Endothelial cell of umbilical vein (primary cell): ENCODE measurements at regions not wholly inside any gene's neighbourhood (a gene's known extent, or its start where the extent isn't known, plus 50 kb on each side); places are given as distances from the start of the nearest gene placed in this dataset.

Experiments used
- BruUV-seq: library from RNA; stranded (reverse); fragments of 400-500 nt; replicated peaks from 2 replicates; lab custom pipeline; 2021; lab: Mats Ljungman, UMichigan
- CTCF ChIA-PET: fragments of 300-600, 350-600 bp; sonication (Branson Sonifier 250); formaldehyde crosslinking; loops from one replicate; lab custom pipeline; 2021; ENCODE audit warnings: antibody characterized with exemption, inconsistent platforms; lab: Charles Lee
- POLR2A ChIA-PET: fragments of 300-600, 350-600 bp; sonication (Branson Sonifier 250); formaldehyde crosslinking; loops from one replicate; lab custom pipeline; 2021; ENCODE audit warnings: antibody characterized with exemption, inconsistent platforms; lab: Charles Lee
- DNase-seq: peaks from one replicate; pipeline ENCODE4 v3.0.0-alpha.2; 2011; ENCODE audit warnings: low read depth, low spot score
- FAIRE-seq: peaks from 2 replicates; lab custom pipeline; 2011; peaks lifted over from hg19 to GRCh38; lab: Jason Lieb, UNC
- H2AFZ ChIP-seq: 2 replicates; pipeline ENCODE4 v1.6.0; 2012; ENCODE audit warnings: low read depth, low read length, control low read depth, inconsistent platforms
- H3K27ac ChIP-seq: 2 replicates; pipeline ENCODE4 v1.5.1; 2011; ENCODE audit warnings: low read depth, mild to moderate bottlenecking, control low read depth, low read length, moderate library complexity; ENCODE audit not compliant: insufficient read depth
- H3K27me3 ChIP-seq, 2 experiments: 2 replicates each; pipeline versions ENCODE4 v1.6.0 to v1.6.1; 2011; ENCODE audit warnings: low read length in 2 of 2, mixed read lengths in 1 of 2; ENCODE audit not compliant: control insufficient read depth in 2 of 2, insufficient read depth in 2 of 2
- H3K36me3 ChIP-seq, 2 experiments: 2 replicates in 1 of 2; 3 replicates in 1 of 2; pipeline ENCODE4 v1.5.1; 2011; ENCODE audit warnings: low read length in 2 of 2, mild to moderate bottlenecking in 1 of 2, moderate library complexity in 1 of 2; ENCODE audit not compliant: control insufficient read depth in 2 of 2, insufficient read depth in 2 of 2; ENCODE audit errors: extremely low read depth in 1 of 2
- H3K4me1 ChIP-seq: 3 replicates; pipeline ENCODE4 v1.5.1; 2011; ENCODE audit warnings: mild to moderate bottlenecking, low read length; ENCODE audit not compliant: control insufficient read depth, insufficient read depth; ENCODE audit errors: extremely low read depth
- H3K4me2 ChIP-seq: 2 replicates; pipeline ENCODE4 v1.6.1; 2011; ENCODE audit warnings: low read length, control low read depth, mixed read lengths; ENCODE audit not compliant: insufficient read depth
- H3K4me3 ChIP-seq, 3 experiments: fragments of 200-600 bp in 1 of 3; sonication (generic), shearing (Covaris generic) in 1 of 3; replicated peaks in 1 of 3; 2 replicates each; pipeline ENCODE4 v1.5.1; 2011 to 2016; ENCODE audit warnings: control low read depth in 3 of 3, low read length in 3 of 3, mild to moderate bottlenecking in 2 of 3, inconsistent platforms in 1 of 3, low read depth in 1 of 3, moderate library complexity in 1 of 3; ENCODE audit not compliant: insufficient read depth in 1 of 3
- H3K79me2 ChIP-seq: 2 replicates; pipeline ENCODE4 v1.6.0; 2012; ENCODE audit warnings: low read length, inconsistent platforms; ENCODE audit not compliant: control insufficient read depth, insufficient read depth
- H3K9ac ChIP-seq: replicated peaks from 2 replicates; pipeline ENCODE3; 2011; ENCODE audit warnings: low read length, control low read depth; ENCODE audit not compliant: insufficient read depth; ENCODE audit errors: extremely low read depth
- H3K9me1 ChIP-seq: replicated peaks from 3 replicates; pipeline ENCODE4 v1.6.0; 2011; ENCODE audit warnings: mild to moderate bottlenecking, low read length; ENCODE audit not compliant: control insufficient read depth, insufficient read depth; ENCODE audit errors: extremely low read depth
- H3K9me3 ChIP-seq: replicated peaks from 2 replicates; pipeline ENCODE4 v1.5.1; 2012; ENCODE audit warnings: low read length, inconsistent platforms; ENCODE audit not compliant: control insufficient read depth, insufficient read depth
- H4K20me1 ChIP-seq: replicated peaks from 2 replicates; pipeline ENCODE3; 2011; ENCODE audit warnings: mild to moderate bottlenecking, low read length; ENCODE audit not compliant: control insufficient read depth, insufficient read depth; ENCODE audit errors: extremely low read depth
- EZH2 ChIP-seq: IDR thresholded peaks from 2 replicates; pipeline ENCODE4 v1.6.1; 2012; ENCODE audit warnings: borderline replicate concordance, low read depth, mild to moderate bottlenecking, moderate library complexity, low read length, inconsistent platforms; ENCODE audit not compliant: severe bottlenecking
- FOS ChIP-seq: IDR thresholded peaks from 2 replicates; pipeline ENCODE4 v1.6.1; 2011; ENCODE audit warnings: mild to moderate bottlenecking, low read length, moderate library complexity, borderline replicate concordance; ENCODE audit not compliant: insufficient read depth
- GATA2 ChIP-seq: IDR thresholded peaks from 2 replicates; pipeline ENCODE4 v1.7.0; 2011; ENCODE audit warnings: low read depth, mild to moderate bottlenecking, moderate library complexity, mixed read lengths, low read length; ENCODE audit not compliant: insufficient read length, insufficient read depth
- JUN ChIP-seq: IDR thresholded peaks from 2 replicates; pipeline ENCODE4 v1.6.1; 2011; ENCODE audit warnings: borderline replicate concordance, low read depth; ENCODE audit not compliant: insufficient read length, insufficient read depth
- MYC ChIP-seq: IDR thresholded peaks from one replicate; pipeline ENCODE4 v1.6.1; 2011; ENCODE audit warnings: mild to moderate bottlenecking, low read depth, low read length
- POLR2A ChIP-seq: IDR thresholded peaks from 2 replicates; pipeline ENCODE4 v1.6.1; 2012; ENCODE audit warnings: low read depth, mild to moderate bottlenecking, control low read depth, low read length
- POLR2AphosphoS5 ChIP-seq: IDR thresholded peaks from 2 replicates; pipeline ENCODE4 v1.6.1; 2012; ENCODE audit warnings: low read depth, mild to moderate bottlenecking, control low read depth, low read length, moderate library complexity; ENCODE audit not compliant: insufficient read depth
- dilution Hi-C: fragments of 300-500 bp; cut with MboI; formaldehyde crosslinking; loops from one replicate; pipeline ENCODE4 v1.15.0; 2019; ENCODE audit warnings: low sequenced_read_pairs; ENCODE audit not compliant: extremely low pct_ligation_motif_present
- intact Hi-C: fragments of 100-400 bp; cut with micrococcal nuclease; formaldehyde crosslinking; loops from one replicate; pipeline ENCODE4 v1.10.0; 2022
- TF ChIP-seq, protein P1 (sequence below): IDR thresholded peaks from 2 replicates; pipeline ENCODE4 v1.6.1; 2011; ENCODE audit not compliant: insufficient read depth, insufficient read length
- TF ChIP-seq, protein P2 (sequence below), 2 donors: IDR thresholded peaks; 1 replicate in 1 of 2; 2 replicates in 1 of 2; pipeline ENCODE4 v1.5.1; 2011; ENCODE audit warnings: low read length in 2 of 2, mild to moderate bottlenecking in 2 of 2, moderate library complexity in 2 of 2, control low read depth in 1 of 2, inconsistent platforms in 1 of 2, low read depth in 1 of 2; ENCODE audit not compliant: insufficient read depth in 1 of 2; ENCODE audit errors: extremely low read depth in 1 of 2

DNA sequence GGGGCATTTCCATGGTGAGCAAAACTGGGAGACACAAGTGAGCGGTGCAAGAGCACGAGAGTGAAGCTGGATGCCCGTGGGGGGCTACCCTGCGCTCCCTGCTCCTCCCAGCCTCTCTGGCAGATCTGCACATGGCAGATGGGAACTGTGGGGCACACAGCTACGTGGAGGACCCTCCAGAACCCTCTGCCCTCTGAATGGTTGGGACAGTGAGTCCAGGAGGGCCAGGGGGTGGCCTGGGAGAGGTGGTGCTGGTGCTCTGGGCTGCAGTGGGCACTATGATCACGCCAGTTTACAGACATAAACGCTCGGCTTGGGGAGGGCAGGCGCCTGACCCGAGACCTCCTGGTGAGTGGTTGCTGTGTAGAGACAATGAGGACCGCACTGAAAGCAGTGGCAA is 205.9 kb downstream of the CTTN start:
- no peak overlapping the region for H3K9ac ChIP-seq
- DNase-seq, result no peak
- H3K4me2 ChIP-seq, result no peak overlapping the region
- H3K4me3 ChIP-seq, result no peak overlapping the region
- no peaks in the 10 kb centered on the region for H3K9me3 ChIP-seq
- dilution Hi-C loops (no loop called here), intact Hi-C loops (no loop called here)
- H3K79me2 ChIP-seq, result no peaks in the 10 kb centered on the region
- TF ChIP-seq JUN, result no peak
- TF ChIP-seq, protein P1, sequence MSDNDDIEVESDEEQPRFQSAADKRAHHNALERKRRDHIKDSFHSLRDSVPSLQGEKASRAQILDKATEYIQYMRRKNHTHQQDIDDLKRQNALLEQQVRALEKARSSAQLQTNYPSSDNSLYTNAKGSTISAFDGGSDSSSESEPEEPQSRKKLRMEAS, result no peak
- H4K20me1 ChIP-seq, result no peaks in the 10 kb centered on the region
- H3K27me3 ChIP-seq, result no peaks in the 10 kb centered on the region
- H3K36me3 ChIP-seq, result no peaks in the 10 kb centered on the region
- no peaks in the 10 kb centered on the region for H3K9me1 ChIP-seq
- H3K4me1 ChIP-seq, result no peaks in the 10 kb centered on the region
- ChIA-PET POLR2A (no interaction called here), CTCF (no interaction called here)
- no TSS peak for BruUV-seq
- no peak overlapping the region for H2AFZ ChIP-seq
- no peak overlapping the region for H3K27ac ChIP-seq
- no peak for FAIRE-seq

DNA sequence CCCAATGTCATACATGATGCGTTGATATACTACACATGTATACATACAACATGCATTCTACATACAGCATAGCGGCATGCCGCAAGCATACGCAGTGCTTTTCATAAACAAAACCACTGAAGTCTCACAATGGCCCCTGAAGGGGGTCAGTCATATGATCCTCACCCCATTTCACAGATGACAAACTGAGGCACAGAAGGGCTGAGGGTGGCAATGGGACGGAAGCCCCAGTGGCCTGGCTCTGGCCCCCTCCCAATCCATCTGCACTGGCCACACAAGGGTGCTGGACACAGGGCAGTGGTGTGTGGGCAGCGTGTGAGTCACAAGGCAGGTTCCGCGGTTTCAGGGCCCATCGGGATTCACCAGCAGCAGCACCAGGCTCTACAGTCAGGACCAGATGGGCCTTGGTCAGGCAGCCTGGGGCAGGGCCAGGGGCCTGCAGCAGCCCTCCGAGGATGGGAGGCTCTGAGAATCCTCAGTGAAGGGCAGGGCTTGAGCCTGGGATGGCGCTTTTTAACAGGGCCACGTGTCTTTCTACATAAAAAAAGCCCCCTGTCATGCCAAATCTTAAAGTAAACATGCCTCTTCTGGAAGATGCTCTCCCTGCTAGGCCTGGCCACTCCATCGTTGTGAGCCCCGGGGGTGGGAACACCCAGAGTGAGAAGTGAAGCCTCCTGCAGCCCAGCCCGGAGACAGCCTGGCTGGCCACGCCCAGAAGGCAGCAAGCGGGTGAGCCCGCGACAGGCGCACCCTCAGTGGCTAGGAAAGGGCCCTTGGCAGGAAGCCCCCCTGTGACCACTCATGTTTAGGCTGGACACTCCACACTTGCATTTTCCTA is 206.5 kb downstream of the CTTN start:
- DNase-seq, result no peak
- Histone ChIP-seq H3K9me1 (no peaks in the 10 kb centered on the region), H3K9ac (no peak overlapping the region), H3K4me2 (no peak overlapping the region), H3K36me3 (no peaks in the 10 kb centered on the region), H3K4me1 (no peaks in the 10 kb centered on the region), H3K4me3 (no peak overlapping the region), H3K27ac (no peak overlapping the region), H3K9me3 (no peaks in the 10 kb centered on the region), H2AFZ (no peak overlapping the region), H4K20me1 (no peaks in the 10 kb centered on the region), H3K27me3 (no peaks in the 10 kb centered on the region), H3K79me2 (no peaks in the 10 kb centered on the region)
- BruUV-seq, result no TSS peak
- POLR2A ChIA-PET, result no interaction called here
- no peak for FAIRE-seq
- CTCF ChIA-PET, result no interaction called here
- dilution Hi-C loops (no loop called here), intact Hi-C loops (no loop called here)
- TF ChIP-seq, protein P2, sequence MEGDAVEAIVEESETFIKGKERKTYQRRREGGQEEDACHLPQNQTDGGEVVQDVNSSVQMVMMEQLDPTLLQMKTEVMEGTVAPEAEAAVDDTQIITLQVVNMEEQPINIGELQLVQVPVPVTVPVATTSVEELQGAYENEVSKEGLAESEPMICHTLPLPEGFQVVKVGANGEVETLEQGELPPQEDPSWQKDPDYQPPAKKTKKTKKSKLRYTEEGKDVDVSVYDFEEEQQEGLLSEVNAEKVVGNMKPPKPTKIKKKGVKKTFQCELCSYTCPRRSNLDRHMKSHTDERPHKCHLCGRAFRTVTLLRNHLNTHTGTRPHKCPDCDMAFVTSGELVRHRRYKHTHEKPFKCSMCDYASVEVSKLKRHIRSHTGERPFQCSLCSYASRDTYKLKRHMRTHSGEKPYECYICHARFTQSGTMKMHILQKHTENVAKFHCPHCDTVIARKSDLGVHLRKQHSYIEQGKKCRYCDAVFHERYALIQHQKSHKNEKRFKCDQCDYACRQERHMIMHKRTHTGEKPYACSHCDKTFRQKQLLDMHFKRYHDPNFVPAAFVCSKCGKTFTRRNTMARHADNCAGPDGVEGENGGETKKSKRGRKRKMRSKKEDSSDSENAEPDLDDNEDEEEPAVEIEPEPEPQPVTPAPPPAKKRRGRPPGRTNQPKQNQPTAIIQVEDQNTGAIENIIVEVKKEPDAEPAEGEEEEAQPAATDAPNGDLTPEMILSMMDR (IDR thresholded peaks at IDR 0.05; ENCODE audit: extremely low read depth in 1 of 2, insufficient read depth in 1 of 2, low read depth in 1 of 2, low read length in 2 of 2), result no peak
- TF ChIP-seq, protein P1, result no peak
- TF ChIP-seq POLR2A (no peak), MYC (no peak), GATA2 (no peak), POLR2AphosphoS5 (no peak), FOS (no peak), EZH2 (no peak), JUN (no peak)
